Activated naive CD4-positive, alpha-beta T cell treated with anti-CD3 and anti-CD28 coated beads, Interleukin-2, amount 50 U/mL, for 24 hours (primary cell): ENCODE measurements at regions not wholly inside any gene's neighbourhood (a gene's known extent, or its start where the extent isn't known, plus 50 kb on each side); places are given as distances from the start of the nearest gene placed in this dataset.

Experiments used
- H3K27ac Mint-ChIP-seq: one replicate; pipeline ENCODE4 v1.8.0; 2021; ENCODE audit warnings: mild to moderate bottlenecking, mixed read lengths
- H3K27me3 Mint-ChIP-seq: one replicate; pipeline ENCODE4 v1.8.0; 2021; ENCODE audit warnings: mixed read lengths
- H3K36me3 Mint-ChIP-seq: one replicate; pipeline ENCODE4 v1.8.0; 2021; ENCODE audit warnings: mixed read lengths
- H3K4me1 Mint-ChIP-seq: one replicate; pipeline ENCODE4 v1.8.0; 2021; ENCODE audit warnings: mixed read lengths
- H3K4me3 Mint-ChIP-seq: one replicate; pipeline ENCODE4 v1.8.0; 2021; ENCODE audit warnings: mild to moderate bottlenecking, mixed read lengths
- H3K9me3 Mint-ChIP-seq: one replicate; pipeline ENCODE4 v1.8.0; 2021; ENCODE audit warnings: mixed read lengths

DNA sequence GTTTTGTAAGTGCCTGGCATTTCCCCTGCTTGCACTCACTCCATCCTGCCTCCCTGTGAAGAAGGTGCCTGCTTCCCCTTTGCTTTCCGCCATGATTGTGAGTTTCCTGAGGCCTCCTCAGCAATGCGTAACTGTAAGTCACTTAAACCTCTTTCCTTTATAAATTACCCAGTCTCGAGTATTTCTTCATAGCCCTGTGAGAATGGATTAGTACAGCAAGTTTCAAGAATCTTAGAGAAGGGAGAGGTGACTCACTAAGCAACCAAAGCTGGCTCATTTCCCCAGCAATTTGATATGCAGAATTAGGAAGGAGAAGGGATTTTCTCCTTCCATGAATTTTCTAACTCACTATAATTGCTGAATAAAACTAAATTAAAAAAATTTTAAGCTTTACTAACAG, 251.0 kb upstream of the FOXG1 start:
- Mint-ChIP-seq H3K9me3 (peaks cover under 1% of the 10 kb centered on the region), H3K36me3 (no peaks in the 10 kb centered on the region), H3K27ac (no peak overlapping the region), H3K27me3 (no peaks in the 10 kb centered on the region), H3K4me3 (no peak overlapping the region), H3K4me1 (no peaks in the 10 kb centered on the region)

DNA sequence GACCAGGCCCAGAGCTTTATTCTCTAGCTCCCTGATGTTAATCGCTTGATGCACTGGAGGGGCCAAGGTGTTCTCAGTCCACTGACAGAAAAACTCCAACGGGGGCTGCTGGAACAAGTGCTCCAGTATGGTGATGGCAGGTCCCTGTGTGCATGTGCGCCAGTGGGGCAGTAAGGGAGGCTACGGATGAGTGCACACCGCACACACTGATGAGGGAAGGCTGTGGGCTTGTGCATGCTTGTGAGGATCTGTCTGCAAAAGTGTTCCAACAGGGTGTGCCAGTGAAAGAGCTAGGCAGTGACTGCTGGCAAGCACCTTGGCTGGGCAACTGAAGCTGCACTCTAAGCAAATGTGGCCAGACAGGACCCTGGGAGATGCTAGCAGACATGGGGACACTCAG, 229.7 kb upstream of the FOXG1 start:
- no peak overlapping the region for H3K4me3 Mint-ChIP-seq
- no peaks in the 10 kb centered on the region for H3K4me1 Mint-ChIP-seq
- no peaks in the 10 kb centered on the region for H3K36me3 Mint-ChIP-seq
- H3K27me3 Mint-ChIP-seq = no peaks in the 10 kb centered on the region
- H3K27ac Mint-ChIP-seq = no peak overlapping the region
- peaks cover 19% of the 10 kb centered on the region for H3K9me3 Mint-ChIP-seq

DNA sequence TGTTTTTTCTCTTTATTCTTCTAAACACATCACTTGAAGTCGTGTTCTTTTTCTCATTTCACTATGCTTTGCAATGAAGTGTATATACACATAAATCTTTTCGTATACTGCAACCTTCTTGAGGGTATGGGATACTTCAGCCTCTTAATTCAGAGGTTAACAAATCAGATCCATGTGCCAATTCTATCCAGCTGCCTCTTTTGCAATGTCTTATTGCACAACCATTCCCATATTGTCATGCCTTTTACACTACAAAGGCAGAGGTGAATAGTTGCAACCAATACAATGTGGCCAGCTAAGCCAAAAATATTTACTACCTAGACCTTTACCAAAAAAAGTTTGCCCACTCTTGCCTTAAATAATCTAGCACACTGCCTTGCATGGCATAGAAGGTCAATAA, 224.5 kb upstream of the FOXG1 start:
- H3K27ac Mint-ChIP-seq = no peak overlapping the region

DNA sequence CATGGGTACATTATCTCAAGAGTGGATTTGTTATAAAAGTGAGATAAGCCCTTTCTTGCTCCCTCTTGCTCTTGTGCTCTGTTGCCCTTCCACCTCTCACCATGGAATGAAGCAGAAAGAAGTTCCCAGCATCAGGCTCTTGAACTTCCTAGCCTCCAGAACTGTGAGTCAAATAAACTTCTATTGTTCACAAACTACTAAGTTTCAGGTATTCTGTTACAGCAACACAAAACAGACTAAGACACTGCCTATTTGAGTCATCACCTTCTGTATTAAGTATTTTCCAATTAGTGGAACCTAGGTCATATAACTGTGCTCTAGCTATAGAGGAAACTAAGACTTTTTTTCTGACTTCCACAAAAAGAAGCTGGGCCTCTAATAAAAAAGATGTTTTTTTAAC, 201.2 kb upstream of the FOXG1 start:
- Mint-ChIP-seq H3K27ac (no peak overlapping the region), H3K9me3 (peaks cover 24% of the 10 kb centered on the region)

More for the DNA sequence above, 224.5 kb upstream of the FOXG1 start:
- no peaks in the 10 kb centered on the region for H3K4me1 Mint-ChIP-seq
- peaks cover 2% of the 10 kb centered on the region for H3K36me3 Mint-ChIP-seq
- H3K9me3 Mint-ChIP-seq = peaks cover 20% of the 10 kb centered on the region
- H3K4me3 Mint-ChIP-seq = no peak overlapping the region
- H3K27me3 Mint-ChIP-seq = no peaks in the 10 kb centered on the region

DNA sequence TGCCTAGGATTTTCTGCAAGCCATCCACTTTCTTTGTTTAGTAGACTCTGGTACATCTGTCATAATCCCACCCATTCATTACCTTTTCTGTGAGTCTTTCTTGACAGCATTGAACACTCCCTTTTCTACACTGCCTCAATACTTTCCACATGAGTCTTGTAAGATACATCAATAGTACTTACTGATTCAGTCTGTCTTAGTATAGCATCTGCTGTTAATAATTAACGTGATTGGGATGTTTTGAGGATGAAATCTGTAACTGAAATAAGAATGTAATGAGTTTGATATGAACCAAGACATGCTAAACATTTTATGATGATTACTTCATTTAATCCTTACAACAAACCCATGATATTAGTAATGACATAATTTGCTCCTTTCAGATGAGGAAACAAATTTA, 196.2 kb upstream of the FOXG1 start:
- H3K27ac Mint-ChIP-seq = no peak overlapping the region
- H3K36me3 Mint-ChIP-seq = no peaks in the 10 kb centered on the region
- peaks cover 27% of the 10 kb centered on the region for H3K9me3 Mint-ChIP-seq
- no peak overlapping the region for H3K4me3 Mint-ChIP-seq
- no peaks in the 10 kb centered on the region for H3K4me1 Mint-ChIP-seq
- no peaks in the 10 kb centered on the region for H3K27me3 Mint-ChIP-seq

More for the DNA sequence above, 201.2 kb upstream of the FOXG1 start:
- Mint-ChIP-seq H3K36me3 (no peaks in the 10 kb centered on the region), H3K27me3 (no peaks in the 10 kb centered on the region), H3K4me3 (no peak overlapping the region), H3K4me1 (no peaks in the 10 kb centered on the region)

DNA sequence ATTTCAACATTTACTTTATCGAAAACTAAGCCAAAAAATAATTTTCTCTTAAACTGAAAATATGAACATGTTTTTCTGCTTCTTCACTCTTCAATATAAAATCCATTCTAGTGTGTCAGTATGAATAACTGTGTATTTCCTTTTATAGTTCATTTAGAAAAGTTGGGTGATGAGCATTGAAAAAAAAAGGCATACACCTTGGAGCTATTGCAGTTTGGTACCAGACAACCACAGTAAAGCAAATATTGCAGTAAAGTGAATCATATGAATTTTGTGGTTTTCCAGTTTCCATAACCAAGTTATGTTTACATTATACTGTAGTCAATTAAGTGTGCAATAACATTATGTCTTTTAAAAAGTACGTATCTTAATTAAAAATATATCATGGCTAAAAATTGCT, 195.0 kb upstream of the FOXG1 start:
- no peaks in the 10 kb centered on the region for H3K27me3 Mint-ChIP-seq
- no peak overlapping the region for H3K4me3 Mint-ChIP-seq
- no peaks in the 10 kb centered on the region for H3K36me3 Mint-ChIP-seq
- H3K4me1 Mint-ChIP-seq = no peaks in the 10 kb centered on the region
- H3K27ac Mint-ChIP-seq = no peak overlapping the region
- H3K9me3 Mint-ChIP-seq = peaks cover 24% of the 10 kb centered on the region

DNA sequence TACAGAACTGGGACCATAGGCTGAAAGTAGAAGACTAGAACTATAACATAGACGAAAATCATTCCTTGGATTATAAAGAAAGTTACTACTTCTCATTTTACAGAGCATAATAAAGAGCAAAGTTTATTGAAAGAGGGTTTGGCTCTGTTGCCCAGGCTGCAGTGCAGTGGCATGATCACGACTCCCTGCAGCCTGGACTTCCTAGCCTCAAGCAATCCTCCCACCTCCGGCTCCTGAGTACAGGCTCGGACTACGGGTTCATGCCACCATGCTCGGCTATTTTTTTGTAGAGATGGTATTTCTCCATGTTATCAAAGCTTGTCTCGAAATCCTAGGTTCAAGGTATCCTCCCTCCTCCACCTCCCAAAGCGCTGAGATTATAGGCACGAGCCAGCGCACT, 190.1 kb upstream of the FOXG1 start:
- peaks cover 18% of the 10 kb centered on the region for H3K9me3 Mint-ChIP-seq
- H3K27me3 Mint-ChIP-seq = no peaks in the 10 kb centered on the region
- no peaks in the 10 kb centered on the region for H3K36me3 Mint-ChIP-seq
- no peaks in the 10 kb centered on the region for H3K4me1 Mint-ChIP-seq
- H3K27ac Mint-ChIP-seq = no peak overlapping the region
- H3K4me3 Mint-ChIP-seq = no peak overlapping the region

DNA sequence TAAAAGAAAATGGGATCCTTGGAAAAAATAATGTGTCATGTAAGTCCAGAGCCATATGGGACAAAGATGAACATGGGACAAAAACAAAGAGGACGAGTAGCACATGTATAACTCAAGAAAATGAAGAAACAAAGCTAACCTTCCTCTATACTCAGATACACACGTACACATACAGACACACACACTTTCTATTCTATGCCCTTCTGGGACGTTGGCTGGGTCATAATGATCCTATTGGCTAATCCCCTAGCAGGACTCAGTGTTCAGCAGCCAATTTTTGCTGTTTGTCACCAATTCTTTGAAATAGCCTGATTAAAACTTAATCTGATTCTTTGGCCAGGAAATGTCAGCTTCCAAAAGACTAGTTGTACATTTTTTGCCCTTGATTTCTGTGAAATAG, 189.4 kb upstream of the FOXG1 start:
- Mint-ChIP-seq H3K4me3 (no peak overlapping the region), H3K27me3 (no peaks in the 10 kb centered on the region), H3K4me1 (no peaks in the 10 kb centered on the region), H3K27ac (no peak overlapping the region), H3K36me3 (no peaks in the 10 kb centered on the region), H3K9me3 (peaks cover 18% of the 10 kb centered on the region)

DNA sequence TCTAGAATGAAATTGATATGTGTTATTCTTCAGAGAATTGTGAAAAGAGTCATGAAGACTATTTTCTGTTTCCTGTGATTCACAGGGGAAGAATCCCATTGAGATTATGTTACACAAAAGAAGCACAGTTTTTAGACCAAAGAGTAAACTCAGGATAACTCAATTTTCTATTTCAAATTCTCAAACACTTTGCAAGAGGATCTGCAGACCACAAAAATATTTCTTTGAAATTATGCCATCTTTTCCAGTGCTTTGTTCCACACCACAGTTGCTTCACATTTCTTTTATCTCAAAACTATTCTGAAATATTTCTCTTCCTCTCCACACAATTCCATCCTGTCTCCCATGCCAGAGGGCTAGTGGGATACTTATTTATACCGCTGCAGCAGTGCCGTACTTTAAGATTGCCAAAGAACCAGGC, 188.9 kb upstream of the FOXG1 start:
- no peak overlapping the region for H3K4me3 Mint-ChIP-seq

DNA sequence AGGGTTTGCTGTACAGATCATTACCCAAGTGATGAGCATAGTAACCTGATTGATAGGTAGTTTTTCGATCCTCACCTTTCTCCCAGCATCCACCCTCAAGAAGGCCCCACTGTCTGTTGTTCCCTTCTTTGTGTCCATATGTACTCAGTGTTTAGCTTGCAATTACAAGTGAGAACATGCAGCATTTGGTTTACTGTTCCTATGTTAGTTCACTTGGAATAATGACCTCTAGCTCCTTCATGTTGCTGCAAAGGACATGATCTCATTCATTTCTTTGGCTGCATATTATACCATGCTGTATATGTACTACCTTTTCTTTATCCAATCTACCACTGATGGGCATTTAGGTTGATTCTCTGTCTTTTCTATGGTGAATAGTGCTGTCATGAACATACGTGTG, 181.6 kb upstream of the FOXG1 start:
- H3K27me3 Mint-ChIP-seq = no peaks in the 10 kb centered on the region
- H3K9me3 Mint-ChIP-seq = peaks cover 23% of the 10 kb centered on the region
- H3K4me3 Mint-ChIP-seq = no peak overlapping the region
- no peaks in the 10 kb centered on the region for H3K36me3 Mint-ChIP-seq
- no peak overlapping the region for H3K27ac Mint-ChIP-seq
- H3K4me1 Mint-ChIP-seq = no peaks in the 10 kb centered on the region

More for the DNA sequence above, 188.9 kb upstream of the FOXG1 start:
- peaks cover 14% of the 10 kb centered on the region for H3K9me3 Mint-ChIP-seq
- H3K27ac Mint-ChIP-seq = no peak overlapping the region
- H3K27me3 Mint-ChIP-seq = no peaks in the 10 kb centered on the region
- no peaks in the 10 kb centered on the region for H3K36me3 Mint-ChIP-seq
- no peaks in the 10 kb centered on the region for H3K4me1 Mint-ChIP-seq

DNA sequence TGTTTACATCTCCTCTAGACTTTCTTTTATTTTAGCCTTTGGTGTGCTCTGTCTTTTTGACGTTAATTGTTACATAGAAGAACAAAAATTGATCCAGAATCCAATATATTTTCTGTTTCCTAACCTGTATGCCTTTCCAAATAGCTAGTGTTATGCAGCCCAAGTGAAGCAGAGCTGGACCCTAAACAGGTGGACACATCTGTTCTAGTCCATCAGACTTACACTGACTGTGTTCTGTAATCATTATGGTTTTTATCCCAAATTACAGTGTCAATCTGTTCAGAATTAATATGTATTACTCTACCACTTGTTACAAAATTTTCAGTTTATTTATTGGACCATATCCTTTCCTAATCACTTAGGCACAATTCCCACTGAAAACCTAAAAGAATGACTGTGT, 176.8 kb upstream of the FOXG1 start:
- Mint-ChIP-seq H3K9me3 (peaks cover 19% of the 10 kb centered on the region), H3K4me3 (no peak overlapping the region), H3K27ac (no peak overlapping the region), H3K27me3 (no peaks in the 10 kb centered on the region), H3K4me1 (no peaks in the 10 kb centered on the region), H3K36me3 (no peaks in the 10 kb centered on the region)

DNA sequence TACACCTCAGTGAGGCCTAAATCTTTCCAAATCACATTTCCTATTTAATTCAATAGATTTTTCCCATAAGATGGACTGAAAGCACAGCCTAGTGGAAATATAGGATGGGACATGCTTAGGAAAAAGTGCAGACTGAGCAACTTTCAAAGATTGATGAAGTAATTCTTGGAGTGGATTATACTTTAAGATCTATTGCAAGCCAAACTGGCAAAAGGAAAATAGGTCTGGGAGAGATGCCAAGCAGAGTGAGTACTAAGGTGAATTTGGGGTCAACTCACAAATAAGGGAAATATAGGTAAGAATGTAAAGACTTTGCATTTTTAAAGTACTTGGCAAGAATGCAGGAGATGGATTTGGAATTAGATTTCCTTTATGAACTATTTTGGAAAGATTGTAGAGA, 170.2 kb upstream of the FOXG1 start:
- no peak overlapping the region for H3K4me3 Mint-ChIP-seq
- H3K36me3 Mint-ChIP-seq = no peaks in the 10 kb centered on the region
- H3K27me3 Mint-ChIP-seq = no peaks in the 10 kb centered on the region

DNA sequence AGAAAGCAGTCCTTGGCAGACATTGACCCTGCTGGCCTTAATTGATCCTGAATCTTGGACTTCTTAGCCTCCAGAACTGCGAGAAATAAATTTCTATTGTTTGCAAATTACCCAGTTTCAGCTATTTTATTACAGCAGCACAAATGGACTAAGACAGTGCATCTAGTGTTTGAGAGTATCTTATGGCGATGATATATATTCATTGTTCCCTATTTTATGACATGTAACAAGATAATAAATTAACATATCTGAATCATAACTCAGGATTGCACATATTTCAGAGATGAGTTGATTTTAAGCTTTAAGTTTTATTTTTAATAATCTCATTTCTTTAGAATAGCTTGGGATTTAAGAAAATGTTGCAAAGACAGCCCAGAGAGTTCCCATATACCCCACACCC, 167.4 kb upstream of the FOXG1 start:
- Mint-ChIP-seq H3K36me3 (no peaks in the 10 kb centered on the region), H3K9me3 (peaks cover 17% of the 10 kb centered on the region), H3K4me3 (no peak overlapping the region), H3K27me3 (no peaks in the 10 kb centered on the region), H3K27ac (no peak overlapping the region), H3K4me1 (no peaks in the 10 kb centered on the region)

More for the DNA sequence above, 170.2 kb upstream of the FOXG1 start:
- Mint-ChIP-seq H3K27ac (no peak overlapping the region), H3K9me3 (peaks cover 17% of the 10 kb centered on the region), H3K4me1 (no peaks in the 10 kb centered on the region)

DNA sequence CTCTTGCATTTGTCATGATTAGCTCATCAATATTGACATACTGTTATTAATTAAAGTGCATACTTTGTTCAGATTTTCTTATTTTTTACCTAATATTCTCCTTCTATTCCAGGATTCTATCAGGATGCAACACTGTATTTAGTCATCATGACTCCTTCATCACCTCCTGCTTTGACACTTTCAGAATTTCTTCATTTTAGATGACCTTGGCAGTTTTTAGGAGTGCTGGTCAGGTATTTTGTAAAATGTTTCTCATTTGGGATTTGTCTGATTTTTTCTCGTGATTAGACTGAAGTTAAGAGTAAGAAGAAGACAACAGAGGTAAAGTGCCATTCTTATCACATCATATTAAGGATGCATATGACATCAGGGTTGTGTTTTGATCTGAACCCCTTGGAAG, 167.0 kb upstream of the FOXG1 start:
- Mint-ChIP-seq H3K36me3 (no peaks in the 10 kb centered on the region), H3K9me3 (peaks cover 17% of the 10 kb centered on the region), H3K4me3 (no peak overlapping the region), H3K27ac (no peak overlapping the region), H3K27me3 (no peaks in the 10 kb centered on the region), H3K4me1 (no peaks in the 10 kb centered on the region)

DNA sequence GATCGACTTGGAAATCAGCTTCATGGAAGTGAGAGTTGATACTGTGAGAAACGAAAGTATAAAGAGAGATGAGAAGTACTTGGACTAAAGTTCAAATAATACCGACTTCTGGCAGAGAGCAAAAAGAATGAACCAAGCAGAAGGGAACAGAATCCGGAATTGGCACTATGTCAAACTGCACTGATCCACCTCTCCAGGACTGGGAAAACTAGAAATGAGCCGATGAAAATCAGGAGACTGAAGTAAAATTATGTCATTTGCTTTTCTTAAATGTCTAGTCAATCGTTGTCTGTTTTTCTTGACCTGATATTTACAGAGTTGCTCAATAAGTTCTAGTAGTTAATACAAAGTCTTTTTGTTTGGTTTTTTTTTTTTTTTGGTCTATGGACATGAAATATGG, 163.0 kb upstream of the FOXG1 start:
- Mint-ChIP-seq H3K27ac (no peak overlapping the region), H3K4me3 (no peak overlapping the region), H3K4me1 (no peaks in the 10 kb centered on the region), H3K9me3 (no peaks in the 10 kb centered on the region), H3K36me3 (no peaks in the 10 kb centered on the region), H3K27me3 (no peaks in the 10 kb centered on the region)

DNA sequence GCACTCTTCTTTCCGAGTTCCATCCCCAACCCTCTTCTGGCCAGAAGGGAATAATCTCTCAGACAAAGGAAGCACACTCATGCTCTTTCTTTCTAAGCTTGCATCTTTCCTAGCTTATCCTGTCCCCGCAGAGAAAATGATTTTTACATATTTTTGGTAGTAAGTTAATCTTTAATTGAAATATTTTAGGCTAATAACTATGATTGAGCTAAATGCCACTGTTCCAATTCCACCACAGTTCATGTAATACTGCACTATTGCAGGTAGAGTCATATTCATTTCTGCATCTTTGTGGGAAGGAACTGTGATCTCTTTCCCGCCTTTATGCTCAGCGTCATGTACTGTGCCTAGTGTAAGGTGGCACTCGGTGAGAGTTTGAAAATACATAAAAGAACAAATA, 158.9 kb upstream of the FOXG1 start:
- H3K4me1 Mint-ChIP-seq = no peaks in the 10 kb centered on the region

DNA sequence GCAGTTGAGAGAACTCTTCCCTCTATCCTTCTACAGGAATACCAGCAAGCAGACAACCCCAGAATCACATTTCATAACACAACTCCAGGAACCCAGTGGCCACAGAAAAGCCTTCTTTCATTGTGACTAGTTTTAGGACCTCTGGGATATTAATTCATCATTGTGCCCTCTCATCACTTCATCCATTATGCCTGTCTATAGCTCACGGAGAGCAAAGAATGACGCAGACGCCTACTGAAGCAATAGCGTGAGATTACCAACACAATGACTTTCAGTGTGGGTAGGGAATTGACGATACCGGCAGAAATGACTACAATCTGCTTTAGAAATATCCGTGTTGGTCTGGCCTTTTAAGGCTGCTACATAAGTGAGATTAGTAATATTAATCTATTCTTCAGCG, 158.1 kb upstream of the FOXG1 start:
- Mint-ChIP-seq H3K4me1 (no peaks in the 10 kb centered on the region), H3K27ac (no peak overlapping the region), H3K36me3 (no peaks in the 10 kb centered on the region), H3K27me3 (no peaks in the 10 kb centered on the region), H3K9me3 (no peaks in the 10 kb centered on the region), H3K4me3 (no peak overlapping the region)

More for the DNA sequence above, 158.9 kb upstream of the FOXG1 start:
- no peaks in the 10 kb centered on the region for H3K27me3 Mint-ChIP-seq
- H3K9me3 Mint-ChIP-seq = no peaks in the 10 kb centered on the region
- H3K36me3 Mint-ChIP-seq = no peaks in the 10 kb centered on the region
- no peak overlapping the region for H3K4me3 Mint-ChIP-seq
- H3K27ac Mint-ChIP-seq = no peak overlapping the region
